Anterior cingulate cortex (tissue), 58 donors: ENCODE measurements at regions not wholly inside any gene's neighbourhood (a gene's known extent, or its start where the extent isn't known, plus 50 kb on each side); places are given as distances from the start of the nearest gene placed in this dataset.

Experiments used
- DNase-seq, 58 donors: peaks; one replicate each; lab custom pipeline; 2025; lab: John Stamatoyannopoulos, UW

DNA sequence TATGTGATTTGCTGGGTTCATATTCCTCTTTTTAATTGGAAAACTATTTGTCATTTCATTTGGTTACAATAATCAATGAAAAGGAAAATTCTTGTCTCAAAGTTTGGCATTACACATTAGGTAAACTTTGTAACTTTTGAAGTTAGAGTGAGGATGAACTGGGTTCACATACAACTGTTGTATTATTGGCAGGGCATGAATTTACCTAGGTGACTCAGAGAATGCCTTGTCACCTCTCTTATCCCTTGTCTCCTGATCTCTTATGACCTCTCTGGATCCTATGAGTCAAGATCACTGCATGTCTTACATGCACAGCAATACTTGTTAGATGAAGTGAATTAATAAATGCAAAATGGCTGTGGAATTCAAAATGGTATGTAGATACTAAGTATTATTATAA, 563.4 kb upstream of the GCFC2 start:
- no peak for DNase-seq

DNA sequence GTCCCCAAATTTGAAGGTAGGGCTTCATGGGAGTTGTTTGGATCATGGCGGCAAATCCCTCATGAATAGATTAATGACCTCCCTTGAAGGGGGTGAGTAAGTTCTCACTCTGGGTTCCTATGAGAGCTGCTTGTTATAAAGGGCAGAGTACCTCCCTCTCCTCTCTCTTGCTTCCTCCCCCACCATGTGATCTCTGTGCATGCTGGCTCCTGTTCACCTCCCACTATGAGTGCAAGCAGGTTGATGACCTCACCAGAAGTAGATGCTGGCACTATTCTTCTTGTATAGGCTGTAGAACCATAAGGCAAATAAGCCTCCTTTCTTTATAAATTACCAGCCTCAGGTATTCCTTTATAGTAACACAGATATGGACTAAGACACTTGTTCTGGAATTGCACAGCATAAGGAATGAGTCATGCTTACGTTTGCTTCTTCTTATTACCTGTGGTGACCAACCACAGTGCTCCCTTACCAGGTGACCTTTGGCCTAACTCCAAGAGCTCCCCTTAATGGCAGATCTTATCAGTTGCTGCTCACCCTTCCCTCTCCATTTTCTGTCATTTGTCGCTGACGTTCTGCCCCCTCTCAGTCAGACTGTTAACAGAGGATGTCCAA, 559.5 kb upstream of the GCFC2 start:
- no peak for DNase-seq

DNA sequence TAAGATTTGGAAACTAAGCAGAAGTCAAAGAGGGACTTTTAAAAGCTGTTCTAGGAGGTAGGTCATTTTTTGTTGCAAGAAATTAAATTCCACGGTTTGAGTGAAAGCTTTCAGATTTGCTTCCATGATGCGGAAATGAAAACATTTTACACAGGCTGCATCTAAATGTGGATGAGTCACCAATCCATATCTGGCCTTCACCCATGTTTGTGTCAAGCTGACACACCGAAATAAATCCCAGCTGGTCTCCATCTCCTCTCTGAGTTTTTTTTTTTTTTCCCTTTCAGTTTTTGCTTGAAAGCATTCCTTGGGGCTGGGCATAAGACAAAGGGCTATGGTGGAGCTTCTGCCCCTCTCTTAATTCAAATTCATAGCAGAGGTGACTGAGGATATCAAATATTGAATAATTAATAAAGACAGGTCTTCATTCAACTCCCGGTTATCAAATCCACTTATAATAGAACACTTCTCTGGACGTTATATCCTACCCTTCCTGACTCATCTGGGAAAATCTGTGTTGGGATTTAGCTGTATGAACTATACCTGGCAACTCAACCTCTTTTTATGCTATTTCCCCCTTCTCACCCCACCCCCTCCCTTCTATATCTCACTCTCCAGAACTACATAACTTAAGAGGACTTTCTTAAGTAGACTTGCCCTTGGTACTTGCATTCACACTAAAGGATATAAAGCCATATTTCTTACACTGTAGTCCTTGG, 558.3 kb upstream of the GCFC2 start:
- DNase-seq, result peak in 4 of 58 donors; percentile 1 to 6 (median 3)

DNA sequence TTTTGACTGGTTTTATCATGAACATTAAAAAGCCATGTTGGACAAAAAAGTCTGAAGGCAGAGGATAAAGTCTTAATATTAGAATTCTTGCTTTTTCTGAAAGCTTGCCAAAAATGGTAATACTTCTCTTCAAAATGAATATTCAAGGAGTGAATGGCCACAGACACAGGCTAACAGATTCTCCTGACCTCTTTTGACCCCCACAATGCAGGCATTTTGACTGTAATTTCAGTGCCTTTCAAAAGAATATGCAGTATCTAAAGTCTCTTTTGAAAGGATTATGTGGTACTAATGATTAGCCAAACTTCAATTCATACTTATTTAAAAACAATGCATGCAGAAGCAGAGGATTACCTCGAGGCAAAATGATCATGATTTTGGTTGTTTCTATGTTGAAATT, 557.8 kb upstream of the GCFC2 start:
- no peak for DNase-seq

DNA sequence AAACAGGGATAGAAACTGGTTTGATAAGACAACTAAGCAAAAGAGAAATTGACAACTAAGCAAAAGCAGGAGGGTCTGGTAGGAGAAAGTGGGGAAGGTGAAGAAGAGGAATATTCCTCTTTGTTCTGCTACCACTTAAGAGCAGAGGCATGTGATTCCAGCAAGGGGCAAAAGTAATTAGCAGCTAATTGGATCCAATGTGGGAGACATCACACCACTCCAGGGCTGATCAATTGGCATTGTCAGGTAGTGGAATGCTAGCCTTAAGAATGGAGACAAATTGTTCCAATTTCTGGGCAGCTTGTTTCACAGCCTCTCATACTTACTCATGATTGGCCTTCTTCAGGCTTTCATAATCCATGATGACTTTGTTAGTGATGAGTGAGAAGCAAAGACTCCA, 547.1 kb upstream of the GCFC2 start:
- no peak for DNase-seq

DNA sequence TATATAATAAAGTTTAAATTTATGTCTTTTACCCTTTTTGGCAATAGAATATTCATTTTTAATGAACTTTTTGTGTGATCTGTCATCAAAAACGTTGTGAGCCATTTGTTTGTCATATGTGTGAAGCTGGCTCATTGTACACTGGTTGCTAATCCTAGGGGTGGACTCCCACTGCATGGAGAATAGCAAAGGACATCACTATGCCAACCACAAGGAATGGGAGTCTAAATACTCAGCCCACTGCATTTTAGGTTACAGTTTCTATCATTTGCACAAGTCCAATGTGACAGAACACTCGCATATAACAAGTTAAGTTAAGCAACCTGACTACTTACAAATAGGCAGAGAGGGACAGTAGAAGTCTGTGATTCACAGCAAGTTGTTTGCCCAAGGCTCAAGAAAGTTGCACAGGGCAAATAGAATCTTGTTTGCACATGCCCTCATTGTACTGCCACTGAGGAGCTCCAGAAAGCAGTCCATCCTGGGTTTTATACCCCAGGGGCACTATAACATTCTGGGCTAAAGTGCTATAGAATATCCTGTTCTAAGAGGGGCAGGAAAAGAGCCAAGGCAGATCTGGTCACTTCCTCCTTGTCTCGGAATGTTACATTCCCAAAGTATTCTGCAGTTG, 545.9 kb upstream of the GCFC2 start:
- DNase-seq, result peak in 1 of 58 donors; percentile 1

DNA sequence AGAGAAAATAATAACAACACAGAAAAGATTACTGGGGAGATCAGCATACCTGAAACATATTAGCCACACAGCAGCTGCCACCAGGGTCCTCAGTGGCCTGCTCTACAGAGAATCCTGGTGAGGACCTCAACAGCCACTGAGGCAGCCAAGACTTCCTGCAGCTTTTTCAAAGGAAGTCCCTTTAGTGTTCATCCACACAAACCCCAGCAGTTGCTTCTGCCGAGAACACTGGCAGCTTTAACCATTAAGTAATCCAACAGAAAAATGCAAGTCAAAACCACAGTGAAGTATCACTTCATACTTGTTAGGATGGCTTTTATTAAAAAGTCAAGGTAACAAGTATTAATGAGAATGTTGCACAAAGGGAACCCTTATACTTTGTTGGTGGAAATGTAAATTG, 542.0 kb upstream of the GCFC2 start:
- no peak for DNase-seq

DNA sequence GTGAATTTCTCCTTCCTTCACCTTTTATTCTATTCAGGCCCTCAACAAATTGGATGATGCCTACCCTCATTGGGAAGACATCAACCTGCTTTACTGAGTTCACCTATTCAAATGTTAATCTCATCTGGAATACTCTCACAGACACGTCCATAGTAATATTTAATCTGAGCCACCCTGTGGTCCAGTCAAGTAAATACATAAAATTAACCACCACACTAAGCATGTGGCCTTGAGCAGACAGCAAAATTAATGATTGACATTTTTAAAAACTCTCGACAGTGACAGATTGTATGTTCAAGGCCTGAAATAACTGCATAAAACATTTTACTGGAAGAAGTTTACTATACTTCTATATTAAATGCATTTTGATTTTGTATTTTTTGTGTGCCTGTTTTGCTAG, 540.6 kb upstream of the GCFC2 start:
- no peak for DNase-seq

DNA sequence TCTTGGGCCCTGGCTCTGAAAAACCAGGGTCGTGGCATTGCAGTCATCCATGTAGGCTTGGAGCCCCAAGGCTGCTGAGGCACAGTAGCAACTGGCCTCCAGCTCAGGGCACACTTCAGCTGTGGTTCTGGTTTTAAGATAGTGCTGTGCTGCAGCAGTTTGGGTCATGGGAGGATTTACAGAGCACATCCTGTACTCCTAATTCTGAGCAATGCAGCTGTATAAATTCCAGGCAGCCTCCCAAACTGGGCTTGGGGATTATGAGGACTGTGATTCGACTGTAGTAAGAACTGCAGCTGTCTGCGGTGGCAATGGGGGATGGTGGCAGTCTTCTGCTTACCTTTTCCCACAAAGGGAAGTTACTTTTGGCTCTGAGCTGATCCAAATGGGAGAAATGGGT, 536.3 kb upstream of the GCFC2 start:
- DNase-seq, result no peak

DNA sequence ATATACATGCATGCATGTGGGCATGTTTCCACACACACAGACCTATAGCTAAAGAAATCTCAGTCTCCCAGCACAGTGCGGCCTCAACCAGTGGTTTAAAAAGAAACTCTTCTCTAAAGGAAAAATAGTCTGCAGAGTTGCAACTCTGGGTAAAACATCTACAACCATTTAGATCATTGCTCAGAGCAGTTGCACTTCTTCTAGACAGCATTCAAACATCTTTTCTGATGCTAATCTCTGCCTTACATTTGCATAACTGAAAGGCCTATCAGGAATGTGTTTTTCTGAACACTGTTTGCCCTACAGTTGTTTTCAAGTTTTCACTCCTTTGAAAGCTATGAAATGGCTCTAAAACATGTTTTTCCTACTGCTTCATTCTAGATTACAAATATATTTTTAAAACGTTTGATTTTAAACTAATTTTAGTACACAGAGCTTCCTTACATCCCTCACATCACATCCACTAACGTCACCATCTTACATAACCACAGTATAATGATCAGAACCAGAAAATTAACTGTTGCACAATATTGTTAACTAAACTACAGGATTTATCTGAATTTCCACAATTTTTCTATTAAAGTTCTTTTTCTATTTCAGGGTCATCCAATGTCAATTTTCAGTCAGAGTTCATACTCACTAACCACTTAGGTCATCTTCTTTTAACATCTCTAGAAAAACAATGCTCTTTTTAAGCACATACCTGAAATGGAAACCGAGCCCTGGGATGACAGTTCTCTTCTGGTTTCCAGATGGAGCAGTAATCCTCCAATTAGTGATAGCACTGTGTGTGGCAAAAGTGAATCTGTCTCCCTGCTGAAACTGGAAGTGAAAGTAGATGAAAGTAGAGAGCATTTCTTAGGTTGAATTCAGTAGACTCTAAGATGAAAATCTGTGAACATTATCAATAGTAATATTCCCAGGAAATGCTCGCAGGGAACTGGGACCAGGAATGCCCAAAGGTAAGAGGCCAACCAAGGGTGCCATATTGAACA, 501.6 kb upstream of the GCFC2 start:
- DNase-seq, result no peak

DNA sequence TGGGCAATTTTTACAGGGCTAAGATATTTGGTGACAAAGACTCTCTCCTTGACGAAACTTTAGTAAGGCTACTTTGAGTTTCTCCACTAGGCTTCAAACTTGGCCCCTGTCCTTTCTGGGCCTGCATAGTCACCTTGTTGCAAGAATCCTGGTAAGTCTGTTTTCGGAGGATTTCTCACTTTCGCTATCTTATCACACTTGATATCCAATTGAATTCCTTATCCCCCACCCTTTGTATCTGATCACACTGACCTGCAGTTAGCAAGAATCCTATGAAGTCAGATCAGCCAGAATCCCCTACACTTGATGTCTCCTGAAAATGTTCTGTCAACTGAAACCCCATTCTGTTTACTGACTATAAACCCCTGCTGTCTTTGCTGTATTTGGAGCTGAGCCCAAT, 499.8 kb upstream of the GCFC2 start:
- DNase-seq, result no peak

DNA sequence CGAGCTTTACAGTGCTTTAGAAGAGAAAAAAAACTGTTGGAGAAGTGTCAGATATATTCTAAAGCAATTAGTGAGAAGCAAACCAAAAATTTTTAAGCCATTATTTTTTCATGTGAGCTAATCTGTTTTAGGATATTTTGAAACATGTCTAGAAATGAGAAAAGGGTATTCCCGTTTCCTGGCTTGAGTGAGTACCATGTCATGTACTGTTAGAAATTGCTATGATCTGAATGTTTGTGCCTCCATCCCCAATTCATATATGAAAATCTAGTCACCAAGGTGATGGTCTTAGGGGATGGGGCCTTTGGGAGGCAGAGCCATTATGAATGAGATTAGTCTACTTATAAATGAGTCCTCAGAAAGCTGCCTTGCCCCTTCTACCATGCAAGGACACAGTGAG, 493.3 kb upstream of the GCFC2 start:
- DNase-seq, result no peak

DNA sequence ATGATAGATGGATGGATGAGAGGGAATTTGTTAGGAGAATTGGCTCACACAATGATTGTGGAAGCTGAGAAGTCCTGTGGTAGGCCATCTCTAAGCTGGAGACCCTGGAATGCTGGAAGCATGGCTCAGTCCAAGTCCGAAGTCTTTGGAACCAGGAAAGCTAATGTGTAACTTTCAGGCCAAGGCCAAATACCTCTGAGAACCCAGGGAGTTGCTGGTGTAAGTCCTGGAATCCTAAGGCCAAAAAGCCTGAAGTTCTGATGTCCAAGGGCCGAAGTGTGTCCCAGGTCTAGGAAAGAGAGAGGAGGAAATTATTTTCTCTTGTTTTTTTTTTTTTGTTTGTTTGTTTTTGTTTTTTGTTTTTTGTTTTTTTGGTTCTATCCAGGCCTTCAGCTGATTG, 492.2 kb upstream of the GCFC2 start:
- no peak for DNase-seq

DNA sequence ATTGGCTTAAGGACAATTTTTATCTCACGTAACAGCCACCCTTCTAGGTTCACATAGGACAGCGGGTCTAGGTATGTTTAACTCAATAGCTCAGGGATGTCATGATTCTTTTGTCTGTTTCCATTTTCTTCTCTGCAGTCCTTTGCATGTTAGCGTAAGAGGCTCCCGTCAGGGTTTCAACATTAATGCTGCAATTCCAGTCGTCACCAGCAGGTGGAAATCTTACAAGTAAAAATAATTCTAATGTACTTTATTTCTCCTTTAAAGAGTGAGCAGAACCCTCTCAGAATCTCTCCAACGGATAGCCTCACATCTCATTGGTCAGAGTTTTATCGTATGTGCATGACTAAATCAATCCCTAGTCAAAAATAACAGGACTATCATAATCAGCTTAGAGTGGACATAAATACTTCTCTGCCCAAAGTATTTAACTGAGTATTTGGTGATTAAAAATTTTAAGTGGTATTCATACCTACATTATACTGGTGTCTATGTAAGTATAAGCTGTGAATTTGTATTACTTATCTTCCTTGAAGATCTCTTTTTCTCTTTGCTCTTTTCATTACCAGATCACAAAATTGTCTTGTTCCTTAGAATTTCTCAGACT, 487.2 kb upstream of the GCFC2 start:
- peak in 14 of 58 donors; percentile 0 to 42 (median 8) for DNase-seq

DNA sequence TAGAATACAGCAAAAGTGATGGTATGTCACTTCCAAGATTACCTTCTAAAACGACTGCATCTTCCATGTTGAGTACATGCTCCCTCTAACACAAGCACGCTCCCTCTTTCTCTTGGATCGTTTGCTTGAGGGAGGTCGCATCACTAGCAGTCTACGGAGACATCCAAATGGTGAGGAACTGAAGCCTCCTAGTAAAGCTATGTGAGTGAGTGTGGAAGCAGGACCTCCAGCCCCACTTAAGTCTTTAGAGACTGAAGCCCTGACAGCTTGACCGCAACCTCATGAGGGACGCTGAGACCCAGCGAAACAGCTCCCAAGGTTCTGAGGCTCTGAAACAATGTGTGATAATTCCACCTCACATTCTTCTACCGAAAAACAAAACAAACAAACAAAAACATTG, 486.7 kb upstream of the GCFC2 start:
- no peak for DNase-seq

DNA sequence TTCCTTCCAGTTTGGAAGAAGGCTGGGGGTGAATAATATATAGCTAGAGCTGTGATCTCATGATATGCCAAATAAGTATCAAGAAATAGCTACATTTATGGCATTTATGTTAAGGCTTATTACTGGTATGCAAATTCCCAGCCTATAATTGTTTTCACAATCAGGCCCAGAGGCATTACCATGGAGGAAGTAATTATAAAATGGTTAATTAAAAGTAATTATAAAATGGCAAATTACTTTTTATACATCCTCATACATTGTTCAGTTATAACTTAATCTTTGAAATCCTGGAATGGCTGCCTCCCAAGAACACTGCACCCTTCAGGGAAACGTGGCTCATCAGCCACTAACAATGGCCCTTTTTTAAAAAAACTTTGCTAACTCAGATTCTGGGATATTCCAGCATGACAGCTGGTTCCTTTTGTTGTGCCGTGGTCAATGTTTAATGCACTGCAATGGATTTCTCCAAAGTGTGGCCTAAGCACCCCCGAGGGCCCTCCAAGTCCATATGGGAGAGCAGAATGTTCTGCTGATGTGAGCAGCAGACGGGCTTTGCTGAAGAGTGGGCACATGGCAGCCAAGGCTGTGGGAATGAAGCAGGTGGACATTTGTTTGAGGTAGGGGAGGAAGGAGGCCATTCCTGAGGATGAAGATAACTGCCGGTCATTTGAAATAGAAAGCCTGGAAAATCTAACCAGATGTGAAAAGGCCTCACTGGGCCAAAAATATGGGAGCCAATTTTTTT, 483.5 kb upstream of the GCFC2 start:
- no peak for DNase-seq

DNA sequence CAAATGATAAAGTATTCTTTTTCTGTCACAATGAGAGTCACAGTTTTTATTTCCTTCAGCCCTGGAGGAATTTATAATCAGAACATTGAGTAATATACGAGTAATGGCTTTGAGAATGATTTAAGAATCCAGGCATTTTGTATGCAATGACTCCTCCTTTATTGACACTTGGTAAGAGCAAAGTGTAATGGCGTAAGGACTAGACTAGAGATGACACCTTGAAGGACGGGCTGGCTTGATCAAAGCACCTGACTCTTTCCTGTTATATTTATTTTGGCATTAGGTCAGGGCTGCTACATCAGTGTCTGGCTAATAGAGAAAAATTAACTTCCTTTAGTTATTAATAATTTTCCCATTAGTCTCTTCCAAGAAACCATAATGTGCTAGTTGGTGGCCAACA, 482.4 kb upstream of the GCFC2 start:
- DNase-seq, result no peak

DNA sequence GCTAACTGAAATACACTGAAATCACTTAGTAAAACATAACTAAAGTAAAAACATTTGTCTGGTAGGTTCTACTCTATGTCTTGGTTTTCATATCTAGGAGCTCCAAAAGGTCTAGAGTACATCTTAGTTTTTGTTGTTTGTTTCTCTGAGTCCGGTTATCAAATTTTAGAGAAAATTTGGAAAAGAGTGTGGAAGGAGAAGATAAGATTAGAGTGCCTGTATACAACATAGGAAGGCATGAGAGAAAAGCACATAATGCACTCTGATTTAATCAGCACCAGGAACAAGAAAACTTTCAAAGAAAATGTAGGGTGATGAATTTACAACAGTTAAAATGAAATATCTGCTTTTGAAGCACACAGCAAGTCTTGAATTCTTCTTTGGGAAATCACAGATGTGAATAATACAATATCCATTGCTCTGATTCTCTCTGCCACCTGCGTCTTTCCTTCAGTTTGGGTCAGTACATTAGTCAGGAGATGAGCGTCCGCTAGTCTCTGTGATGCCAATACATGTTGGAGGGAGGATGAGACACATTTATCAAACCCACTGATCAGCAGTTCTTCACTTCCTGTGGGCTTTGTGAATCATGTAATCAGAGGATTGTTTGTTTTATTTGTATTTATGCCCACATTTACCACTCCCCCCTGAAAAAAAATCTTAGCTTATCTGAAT, 477.8 kb upstream of the GCFC2 start:
- DNase-seq, result no peak

DNA sequence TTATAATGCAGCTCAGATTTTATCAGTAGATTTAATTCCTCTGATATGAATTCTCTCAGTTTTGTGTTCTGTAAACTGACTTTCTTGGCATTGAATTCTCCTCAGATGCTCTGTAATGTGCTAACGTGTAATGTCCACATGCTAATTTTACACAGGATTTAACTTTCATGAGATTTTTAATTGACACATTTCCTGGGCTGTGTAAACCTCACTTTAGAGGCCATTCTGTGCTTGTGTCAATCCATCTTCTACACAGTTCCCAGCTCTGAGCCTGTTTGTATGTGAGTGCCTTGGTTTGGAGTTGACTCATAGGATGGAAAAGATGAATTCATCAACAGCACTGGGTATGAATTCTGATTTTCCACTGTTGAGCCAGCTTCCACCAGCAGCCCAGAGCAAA, 476.7 kb upstream of the GCFC2 start:
- DNase-seq, result no peak
